Suppressor macrophage treated with lipopolysaccharide for 4 hours (primary cell): ENCODE measurements at regions not wholly inside any gene's neighbourhood (a gene's known extent, or its start where the extent isn't known, plus 50 kb on each side); places are given as distances from the start of the nearest gene placed in this dataset.

ENCODE experiments used
- DNase-seq: peaks from one replicate; pipeline ENCODE4 v3.0.0-alpha.2; 2020

GRCh38 chr11:122193457-122193856 is 77.4 kb upstream of the BLID start:
- DNase-seq = no peak

- DNase-seq = peak; percentile 29
Measured at GRCh38 chr11:122192634-122193255, 76.7 kb upstream of the BLID start.

GRCh38 chr11:122190768-122191167 is 74.8 kb upstream of the BLID start:
- DNase-seq = no peak

GRCh38 chr11:122189229-122189628 is 73.2 kb upstream of the BLID start:
- no peak for DNase-seq

GRCh38 chr11:122187373-122188165 is 71.6 kb upstream of the BLID start:
- DNase-seq = no peak

GRCh38 chr11:122186439-122187080 is 70.5 kb upstream of the BLID start:
- peak; percentile 49 for DNase-seq

- no peak for DNase-seq
Measured at GRCh38 chr11:122183933-122184332, 67.9 kb upstream of the BLID start.

GRCh38 chr11:122181893-122182292 is 65.9 kb upstream of the BLID start:
- no peak for DNase-seq

GRCh38 chr11:122181372-122181771 is 65.4 kb upstream of the BLID start:
- DNase-seq = no peak

GRCh38 chr11:122179961-122180834 is 64.2 kb upstream of the BLID start:
- peak; percentile 24 for DNase-seq

- DNase-seq = no peak
Measured at GRCh38 chr11:122178795-122179194, 62.8 kb upstream of the BLID start.

- DNase-seq = no peak
Measured at GRCh38 chr11:122177238-122177637, 61.2 kb upstream of the BLID start.

GRCh38 chr11:122176651-122177050 is 60.6 kb upstream of the BLID start:
- no peak for DNase-seq

GRCh38 chr11:122175306-122175705 is 59.3 kb upstream of the BLID start:
- DNase-seq = no peak

- no peak for DNase-seq
Measured at GRCh38 chr11:122173587-122173986, 57.6 kb upstream of the BLID start.

- DNase-seq = no peak
Measured at GRCh38 chr11:122173074-122173450, 57.0 kb upstream of the BLID start.

- no peak for DNase-seq
Measured at GRCh38 chr11:122172352-122173073, 56.5 kb upstream of the BLID start.

GRCh38 chr11:122170815-122171475 is 54.9 kb upstream of the BLID start:
- DNase-seq = peak; percentile 51

- no peak for DNase-seq
Measured at GRCh38 chr11:122168218-122168617, 52.2 kb upstream of the BLID start.

GRCh38 chr11:122167100-122167499 is 51.1 kb upstream of the BLID start:
- peak; percentile 9 for DNase-seq

- no peak for DNase-seq
Measured at GRCh38 chr11:122165607-122166371, 49.8 kb upstream of the BLID start.
